ENCODE measurements at regions not wholly inside any gene's neighbourhood (a gene's known extent, or its start where the extent isn't known, plus 50 kb on each side); places are given as distances from the start of the nearest gene placed in this dataset.

- no peak for DNase-seq (ENCODE audit: low spot score)
Observed at GRCh38 chr7:41237956-41238355, 464.9 kb downstream of the INHBA start.

GRCh38 chr7:41232086-41232485 is 470.8 kb downstream of the INHBA start:
- no peak for DNase-seq (ENCODE audit: low spot score)

GRCh38 chr7:41224063-41224763 is 478.7 kb downstream of the INHBA start:
- no peak for DNase-seq (ENCODE audit: low spot score)

- DNase-seq (ENCODE audit: low spot score): no peak
Observed at GRCh38 chr7:41222746-41223145, 480.1 kb downstream of the INHBA start.

- no peak for DNase-seq (ENCODE audit: low spot score)
Observed at GRCh38 chr7:41220266-41220665, 482.6 kb downstream of the INHBA start.

DNA sequence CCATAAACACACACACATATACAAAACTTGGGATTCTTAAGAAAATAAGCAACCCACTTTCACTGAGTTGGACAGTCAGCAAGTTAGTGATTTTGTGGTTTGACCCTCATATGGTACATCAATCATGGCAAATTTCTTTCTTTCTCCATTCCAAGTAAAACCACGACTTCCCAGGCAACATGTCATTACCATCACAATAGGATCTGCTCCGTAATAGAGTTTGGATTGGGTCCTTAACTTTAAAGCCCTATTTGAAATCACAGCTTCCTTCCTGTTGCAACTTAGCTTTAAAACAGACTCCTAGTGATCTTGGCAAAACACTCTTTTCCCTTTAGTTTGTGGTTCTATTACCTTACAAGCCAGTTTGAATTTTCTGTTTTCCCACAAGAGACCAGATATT is 483.6 kb downstream of the INHBA start:
- no peak for DNase-seq (ENCODE audit: low spot score)

DNA sequence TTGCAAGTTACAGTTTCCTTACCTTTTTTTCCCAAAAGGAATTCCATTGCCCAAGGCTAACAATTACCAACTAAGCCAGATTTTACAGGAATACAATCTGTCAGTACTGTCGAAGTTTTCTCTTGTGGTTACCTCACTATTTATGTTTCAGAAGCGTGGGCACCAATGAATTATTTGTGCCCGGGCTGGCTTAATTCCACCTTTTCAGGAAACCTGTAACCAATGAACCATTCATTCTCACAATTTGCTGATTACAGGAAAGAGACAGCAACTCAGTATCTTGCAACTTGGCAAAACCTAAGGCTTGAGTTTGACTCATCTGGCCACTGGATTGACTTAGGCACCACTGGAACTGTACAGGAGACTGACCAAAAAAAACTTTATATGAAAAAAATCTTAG is 485.6 kb downstream of the INHBA start:
- DNase-seq (ENCODE audit: low spot score): no peak

DNA sequence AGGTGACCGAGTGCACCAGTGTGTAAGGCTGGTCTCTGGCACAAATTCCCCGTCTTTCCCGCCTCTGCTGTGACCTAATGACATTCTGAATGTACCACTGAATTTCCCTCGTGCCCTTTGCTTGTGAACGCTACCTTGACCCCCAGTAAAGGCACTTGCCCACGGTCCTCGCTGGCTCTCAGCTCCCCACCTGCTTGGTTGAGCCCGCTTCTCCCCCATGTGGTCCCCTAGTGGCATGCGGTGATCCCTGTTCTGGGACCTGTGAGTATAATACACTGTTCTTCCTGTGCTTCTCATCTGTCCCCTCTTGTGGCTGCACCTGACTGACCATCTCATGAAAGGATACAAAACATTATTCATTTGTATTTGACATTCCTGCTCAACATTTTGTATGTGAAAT is 495.7 kb downstream of the INHBA start:
- DNase-seq (ENCODE audit: low spot score): no peak

- no peak for DNase-seq (ENCODE audit: low spot score)
Observed at GRCh38 chr7:41206267-41206666, 496.6 kb downstream of the INHBA start.

DNA sequence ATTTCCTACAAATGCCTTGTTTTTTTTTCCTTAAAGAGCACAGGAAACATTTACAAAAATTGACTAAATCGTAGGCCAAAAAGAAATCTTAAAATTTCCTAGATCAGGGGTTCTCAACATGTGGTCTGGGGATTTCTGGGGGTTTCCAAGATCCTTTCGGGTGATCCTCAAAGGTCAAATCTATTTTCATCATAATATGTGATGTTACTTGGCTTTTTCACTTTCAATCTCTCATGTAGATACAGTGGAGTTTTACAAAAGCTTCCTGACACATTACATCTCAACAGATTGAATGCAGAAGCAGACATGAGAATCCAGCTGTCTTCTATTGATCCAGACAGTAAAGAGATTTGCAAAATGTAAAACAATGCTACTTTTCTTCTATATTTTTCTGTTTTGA is 497.3 kb downstream of the INHBA start:
- no peak for DNase-seq (ENCODE audit: low spot score)

- DNase-seq (ENCODE audit: low spot score): no peak
Observed at GRCh38 chr7:41203542-41203941, 499.3 kb downstream of the INHBA start.

DNA sequence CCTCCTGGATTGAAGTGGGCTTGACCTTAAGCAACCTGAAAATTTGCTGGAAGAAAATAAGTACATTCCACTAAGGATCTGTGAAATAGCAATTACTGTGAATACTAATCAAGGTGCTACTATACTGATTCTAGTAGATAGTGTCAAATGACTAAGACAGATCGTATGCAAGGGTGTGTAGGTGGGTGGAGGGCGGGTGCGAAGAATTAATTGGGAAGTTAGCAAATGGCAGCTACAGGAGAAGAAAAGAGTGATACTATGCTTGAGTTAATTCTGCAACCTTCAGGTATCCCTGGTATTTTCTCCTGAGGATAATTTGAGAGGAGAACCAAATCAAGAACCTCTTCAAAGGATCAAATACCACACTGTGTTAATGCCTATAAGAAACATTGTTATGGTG is 501.9 kb downstream of the INHBA start:
- no peak for DNase-seq (ENCODE audit: low spot score)

GRCh38 chr7:41199136-41199535 is 503.8 kb downstream of the INHBA start:
- no peak for DNase-seq (ENCODE audit: low spot score)

DNA sequence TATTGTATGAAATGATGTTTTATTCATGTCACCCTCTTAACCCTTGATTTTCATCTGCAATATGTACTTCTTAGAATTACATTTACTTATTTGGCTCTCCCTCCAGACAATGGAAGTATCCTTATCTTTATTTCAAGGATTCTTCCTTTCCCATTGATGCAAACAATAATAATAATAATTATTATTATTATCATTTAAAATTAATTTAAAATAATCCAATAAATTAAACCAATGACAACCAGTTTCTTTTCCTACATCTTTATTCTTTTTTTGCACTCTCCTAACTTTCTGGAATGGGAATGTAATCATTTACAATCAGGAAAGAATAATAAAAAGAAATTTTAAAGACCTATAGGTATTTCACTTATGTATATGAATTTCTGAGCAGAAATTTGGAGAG is 504.4 kb downstream of the INHBA start:
- DNase-seq (ENCODE audit: low spot score): no peak

GRCh38 chr7:41197769-41198168 is 505.1 kb downstream of the INHBA start:
- DNase-seq (ENCODE audit: low spot score): no peak

- DNase-seq (ENCODE audit: low spot score): no peak
Observed at GRCh38 chr7:41193738-41194282, 509.1 kb downstream of the INHBA start.

- DNase-seq (ENCODE audit: low spot score): no peak
Observed at GRCh38 chr7:41190581-41190980, 512.3 kb downstream of the INHBA start.

DNA sequence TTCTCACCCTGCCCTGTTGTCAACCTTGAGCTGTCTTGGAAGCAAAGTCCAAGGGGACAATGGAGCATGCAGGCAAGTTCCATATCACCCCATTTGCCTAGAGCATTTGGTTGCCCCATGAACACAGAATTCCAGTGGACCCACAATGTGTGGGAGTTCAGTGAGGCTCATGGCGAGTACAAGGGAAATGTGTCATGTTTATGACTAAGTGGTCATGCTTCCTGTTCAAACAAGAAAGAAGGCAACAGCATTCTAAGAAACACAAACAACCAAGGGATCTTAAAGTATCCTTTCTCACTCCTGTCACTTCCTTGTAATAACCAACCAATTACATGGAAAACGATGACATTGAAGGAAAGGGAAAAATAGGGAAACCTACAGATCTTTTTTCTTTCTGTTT is 513.0 kb downstream of the INHBA start:
- no peak for DNase-seq (ENCODE audit: low spot score)

- DNase-seq (ENCODE audit: low spot score): no peak
Observed at GRCh38 chr7:41188163-41189130, 514.4 kb downstream of the INHBA start.

- no peak for DNase-seq (ENCODE audit: low spot score)
Observed at GRCh38 chr7:41187322-41187721, 515.6 kb downstream of the INHBA start.

DNA sequence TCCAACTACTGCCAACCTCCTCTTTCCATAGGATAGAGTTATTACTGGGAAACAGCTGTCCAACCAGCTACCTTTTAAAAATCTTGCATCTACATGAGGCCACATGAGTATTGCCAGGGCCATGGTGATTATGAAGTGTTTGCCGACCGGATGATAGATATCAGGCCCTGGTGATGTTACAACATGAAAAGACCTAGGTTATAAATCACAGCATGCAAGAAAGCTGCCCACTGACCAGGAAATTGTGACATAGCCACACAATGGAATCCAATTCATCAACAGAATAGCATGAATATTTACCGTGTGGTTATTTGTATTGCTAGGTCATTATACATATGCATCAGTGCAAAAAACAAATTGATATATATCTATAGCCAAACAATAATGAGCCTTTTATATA is 517.0 kb downstream of the INHBA start:
- no peak for DNase-seq (ENCODE audit: low spot score)

DNA sequence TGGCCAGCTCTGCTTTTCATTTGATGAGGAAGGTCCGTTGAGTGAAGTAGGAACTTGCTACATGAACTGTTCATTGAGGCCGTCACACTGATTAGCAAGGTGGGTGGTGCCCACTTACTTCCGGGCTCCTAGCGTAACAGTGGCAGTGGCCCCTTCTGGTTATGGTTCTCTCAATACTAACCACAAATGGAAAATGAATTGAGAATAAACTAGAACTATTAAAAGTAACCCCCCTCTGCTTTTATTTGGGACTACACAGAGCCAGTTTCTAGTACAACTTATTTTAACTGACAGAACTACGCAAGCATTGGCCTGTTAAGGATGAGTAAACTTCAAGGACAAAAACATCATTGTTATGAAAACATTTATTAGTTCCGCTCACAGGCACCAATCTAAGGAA is 519.1 kb downstream of the INHBA start:
- DNase-seq (ENCODE audit: low spot score): no peak

DNA sequence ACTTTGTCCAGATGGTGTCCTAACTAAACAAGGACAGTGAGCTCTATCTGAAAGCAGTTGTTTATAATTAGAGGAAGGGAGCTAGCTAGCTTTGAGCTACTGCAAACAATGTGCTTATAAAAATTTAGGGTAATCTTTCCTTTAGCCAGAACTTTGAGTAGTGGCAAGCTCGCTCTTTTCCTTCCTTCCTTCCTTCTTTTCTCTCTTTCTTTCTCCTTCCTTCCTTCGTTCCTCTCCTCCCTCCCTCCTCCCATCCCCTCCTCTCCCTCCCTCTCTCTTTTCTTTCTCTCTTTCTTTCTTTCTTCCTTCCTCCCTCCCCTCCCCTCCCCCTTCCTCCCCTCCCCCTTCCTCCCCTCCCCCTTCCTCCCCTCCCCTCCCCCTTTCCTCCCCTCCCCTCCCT is 520.1 kb downstream of the INHBA start:
- no peak for DNase-seq (ENCODE audit: low spot score)

Data from CD4-positive, alpha-beta T cell treated with Interleukin-15 for 4 hours (primary cell).